H9 (cell line): ENCODE measurements at regions not wholly inside any gene's neighbourhood (a gene's known extent, or its start where the extent isn't known, plus 50 kb on each side); places are given as distances from the start of the nearest gene placed in this dataset.

Source experiments
- DNase-seq: peaks from one replicate; pipeline ENCODE4 v3.0.0-alpha.2; 2017
- H2AFZ ChIP-seq: one replicate; pipeline ENCODE4 v1.6.1; 2013; ENCODE audit warnings: mild to moderate bottlenecking, low read length, control low read depth, moderate library complexity
- H2AK5ac ChIP-seq: 2 replicates; pipeline ENCODE4 v1.6.1; 2013; ENCODE audit warnings: low read length, control low read depth, mixed read lengths; ENCODE audit not compliant: insufficient read length
- H2BK120ac ChIP-seq: one replicate; pipeline ENCODE4 v1.6.1; 2013; ENCODE audit warnings: low read depth, mild to moderate bottlenecking, low read length, control low read depth, inconsistent platforms; ENCODE audit not compliant: poor library complexity, severe bottlenecking
- H2BK12ac ChIP-seq: 2 replicates; pipeline ENCODE4 v1.6.1; 2013; ENCODE audit warnings: low read length, control low read depth, mixed read lengths, low read depth; ENCODE audit not compliant: insufficient read length
- H2BK15ac ChIP-seq: 2 replicates; pipeline ENCODE4 v1.6.1; 2013; ENCODE audit warnings: low read depth, low read length, control low read depth
- H2BK20ac ChIP-seq: one replicate; pipeline ENCODE4 v1.6.1; 2013; ENCODE audit warnings: low read depth, mild to moderate bottlenecking, low read length, control low read depth, inconsistent platforms; ENCODE audit not compliant: poor library complexity, severe bottlenecking
- H2BK5ac ChIP-seq: 2 replicates; pipeline ENCODE4 v1.6.1; 2013; ENCODE audit warnings: low read length, control low read depth, mixed read lengths; ENCODE audit not compliant: insufficient read length
- H3K14ac ChIP-seq: 2 replicates; pipeline ENCODE4 v1.6.1; 2013; ENCODE audit warnings: low read length, control low read depth; ENCODE audit not compliant: insufficient read depth
- H3K18ac ChIP-seq: 2 replicates; pipeline ENCODE4 v1.6.1; 2013; ENCODE audit warnings: low read depth, mild to moderate bottlenecking, mixed read lengths, low read length, control low read depth; ENCODE audit not compliant: insufficient read length
- H3K23ac ChIP-seq: 2 replicates; pipeline ENCODE4 v1.6.1; 2013; ENCODE audit warnings: low read length, control low read depth, mixed read lengths, low read depth; ENCODE audit not compliant: insufficient read length
- H3K23me2 ChIP-seq: 2 replicates; pipeline ENCODE4 v1.6.1; 2013; ENCODE audit warnings: low read depth, mild to moderate bottlenecking, mixed read lengths, low read length, control low read depth; ENCODE audit not compliant: insufficient read length, poor library complexity, severe bottlenecking
- H3K27ac ChIP-seq: 2 replicates; pipeline ENCODE4 v1.5.1; 2013; ENCODE audit warnings: low read length, control low read depth, mixed read lengths, low read depth; ENCODE audit not compliant: insufficient read length
- H3K27me3 ChIP-seq: 2 replicates; pipeline ENCODE4 v1.6.1; 2013; ENCODE audit warnings: low read length, control low read depth, inconsistent platforms; ENCODE audit not compliant: insufficient read depth
- H3K4ac ChIP-seq: 2 replicates; pipeline ENCODE4 v1.6.1; 2013; ENCODE audit warnings: low read depth, mild to moderate bottlenecking, control low read depth, inconsistent platforms, low read length, moderate library complexity
- H3K4me1 ChIP-seq: 2 replicates; pipeline ENCODE4 v1.6.1; 2013; ENCODE audit warnings: low read length, control low read depth, inconsistent platforms; ENCODE audit not compliant: insufficient read depth
- H3K4me2 ChIP-seq: 2 replicates; pipeline ENCODE4 v1.6.1; 2013; ENCODE audit warnings: low read length, control low read depth, mixed read lengths; ENCODE audit not compliant: insufficient read length, insufficient read depth
- H3K56ac ChIP-seq: 2 replicates; pipeline ENCODE4 v1.6.1; 2013; ENCODE audit warnings: low read depth, mild to moderate bottlenecking, mixed read lengths, low read length, control low read depth; ENCODE audit not compliant: insufficient read length
- H3K79me1 ChIP-seq: 2 replicates; pipeline ENCODE4 v1.6.1; 2013; ENCODE audit warnings: low read depth, mild to moderate bottlenecking, moderate library complexity, low read length, control low read depth, inconsistent platforms; ENCODE audit not compliant: insufficient read depth, poor library complexity, severe bottlenecking
- H3K79me2 ChIP-seq: 2 replicates; pipeline ENCODE4 v1.6.1; 2013; ENCODE audit warnings: low read length, control low read depth, inconsistent platforms; ENCODE audit not compliant: insufficient read depth
- H3K9ac ChIP-seq: 2 replicates; pipeline ENCODE4 v1.6.1; 2013; ENCODE audit warnings: low read length, control low read depth, mixed read lengths; ENCODE audit not compliant: insufficient read length; ENCODE audit errors: extremely low read depth
- H3K9me3 ChIP-seq: one replicate; pipeline ENCODE4 v1.6.1; 2013; ENCODE audit warnings: low read depth, low read length, inconsistent platforms; ENCODE audit not compliant: control insufficient read depth
- H3T11ph ChIP-seq: one replicate; pipeline ENCODE4 v1.6.1; 2013; ENCODE audit warnings: mild to moderate bottlenecking, low read length, control low read depth, inconsistent platforms
- H4K20me1 ChIP-seq: one replicate; pipeline ENCODE4 v1.6.1; 2013; ENCODE audit not compliant: control insufficient read depth, insufficient read length, insufficient read depth
- H4K5ac ChIP-seq: 2 replicates; pipeline ENCODE4 v1.6.1; 2013; ENCODE audit warnings: low read depth, mild to moderate bottlenecking, mixed read lengths, low read length, control low read depth; ENCODE audit not compliant: insufficient read length
- H4K8ac ChIP-seq: replicated peaks from 2 replicates; pipeline ENCODE4 v1.6.1; 2013; ENCODE audit warnings: low read length, control low read depth, mixed read lengths, low read depth; ENCODE audit not compliant: insufficient read length
- H4K91ac ChIP-seq: 2 replicates; pipeline ENCODE4 v1.6.1; 2013; ENCODE audit warnings: low read depth, mild to moderate bottlenecking, moderate library complexity, mixed read lengths, low read length, control low read depth; ENCODE audit not compliant: insufficient read length
- H3K27ac Mint-ChIP-seq, 3 experiments: 2 replicates in 2 of 3; 3 replicates in 1 of 3; pipeline ENCODE4 v1.8.0; 2020 to 2021; ENCODE audit warnings: mixed read lengths in 3 of 3, mild to moderate bottlenecking in 1 of 3, moderate library complexity in 1 of 3
- H3K27me3 Mint-ChIP-seq: 2 replicates; pipeline ENCODE4 v1.8.0; 2021; ENCODE audit warnings: low read depth, mild to moderate bottlenecking, moderate library complexity, mixed read lengths
- H3K36me3 Mint-ChIP-seq, 3 experiments: 2 replicates in 2 of 3; 3 replicates in 1 of 3; pipeline ENCODE4 v1.8.0; 2020 to 2021; ENCODE audit warnings: low read depth in 3 of 3, mixed read lengths in 3 of 3; ENCODE audit not compliant: insufficient read depth in 1 of 3
- H3K4me1 Mint-ChIP-seq, 2 experiments: 2 replicates each; pipeline ENCODE4 v1.8.0; 2020; ENCODE audit warnings: mixed read lengths in 2 of 2
- H3K4me3 Mint-ChIP-seq, 2 experiments: 2 replicates in 1 of 2; 3 replicates in 1 of 2; pipeline ENCODE4 v1.8.0; 2020 to 2021; ENCODE audit warnings: mild to moderate bottlenecking in 2 of 2, mixed read lengths in 2 of 2, moderate library complexity in 1 of 2
- H3K9me3 Mint-ChIP-seq, 2 experiments: 2 replicates in 1 of 2; 3 replicates in 1 of 2; pipeline ENCODE4 v1.8.0; 2020; ENCODE audit warnings: mild to moderate bottlenecking in 2 of 2, mixed read lengths in 2 of 2, moderate library complexity in 1 of 2
- CTCF ChIP-seq: fragments of 200-600 bp; sonication (generic); conservative IDR thresholded peaks from 3 replicates; pipeline ENCODE4 v1.8.0; 2021; ENCODE audit warnings: antibody characterized with exemption, mild to moderate bottlenecking
- WGBS: extraction: QIAGEN DNeasy Blood & Tissue Kit; methylation state at CpG from one replicate; pipeline ENCODE4 v1.1.7; 2013; ENCODE audit warnings: missing lambda C conversion rate, low lambda C conversion rate, mixed read lengths; ENCODE audit not compliant: insufficient read length; ENCODE audit errors: extremely low coverage; 5-methylcytosine and 5-hydroxymethylcytosine counted together

GRCh38 chr1:58944439-58944838, 160.6 kb upstream of the JUN start:
- Histone ChIP-seq H3K79me2 (no peaks in the 10 kb centered on the region), H3K4me1 (no peaks in the 10 kb centered on the region), H3T11ph (no peak overlapping the region), H2AK5ac (no peak overlapping the region), H3K4me2 (no peak overlapping the region), H3K4ac (no peak overlapping the region), H2BK12ac (no peak overlapping the region), H4K91ac (no peak overlapping the region), H3K23me2 (no peaks in the 10 kb centered on the region), H3K23ac (no peak overlapping the region), H4K20me1 (no peaks in the 10 kb centered on the region), H3K27ac (no peak overlapping the region), H3K9ac (no peak overlapping the region), H4K8ac (no peak overlapping the region), H2BK5ac (no peak overlapping the region), H3K9me3 (no peaks in the 10 kb centered on the region), H3K18ac (no peak overlapping the region), H2BK20ac (no peak overlapping the region), H2AFZ (no peak overlapping the region), H3K56ac (no peak overlapping the region), H4K5ac (no peak overlapping the region), H3K27me3 (no peaks in the 10 kb centered on the region), H2BK120ac (no peak overlapping the region), H3K14ac (no peak overlapping the region; the same call in 1 of the 2 replicates), H3K79me1 (no peaks in the 10 kb centered on the region), H2BK15ac (no peak overlapping the region)
- no CpG with 5 or more reads among the region's 3 CpGs for WGBS
- no peaks in the 10 kb centered on the region; a peak in 1 of 5 replicates for H3K9me3 Mint-ChIP-seq
- H3K4me1 Mint-ChIP-seq: no peaks in the 10 kb centered on the region
- no peak for DNase-seq
- no peak overlapping the region; a peak in 1 of 7 replicates for H3K27ac Mint-ChIP-seq
- no peak for TF ChIP-seq CTCF
- no peak overlapping the region for H3K4me3 Mint-ChIP-seq
- no peaks in the 10 kb centered on the region for H3K27me3 Mint-ChIP-seq
- H3K36me3 Mint-ChIP-seq: no peaks in the 10 kb centered on the region
